ENCODE measurements at regions not wholly inside any gene's neighbourhood (a gene's known extent, or its start where the extent isn't known, plus 50 kb on each side); places are given as distances from the start of the nearest gene placed in this dataset.

DNA sequence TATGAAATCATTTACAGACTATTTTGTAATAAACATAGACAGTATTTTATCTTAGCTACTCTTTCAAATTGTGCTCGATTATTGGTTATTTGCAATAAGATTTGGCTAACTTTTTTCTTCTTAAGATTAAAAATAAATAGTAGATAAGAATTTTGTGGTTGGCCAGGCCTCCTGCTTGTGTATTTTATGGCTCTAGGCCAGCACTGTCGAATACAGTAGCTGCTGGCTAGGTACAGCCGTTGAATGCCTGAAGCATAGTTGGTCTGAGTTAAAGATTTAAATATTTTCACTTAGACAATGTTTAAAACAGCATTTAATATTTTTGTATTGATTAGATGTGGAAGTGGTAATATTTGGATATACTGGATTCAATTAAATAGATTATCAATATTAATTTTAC is 481.0 kb downstream of the SPRY1 start:
- H3K4me2 ChIP-seq (ENCODE audit: low read length) = no peak overlapping the region
- Mint-ChIP-seq H3K27me3 (ENCODE audit: low read depth, unreplicated experiment) (no peaks in the 10 kb centered on the region), H3K36me3 (ENCODE audit: low read depth, unreplicated experiment) (no peaks in the 10 kb centered on the region), H3K9me3 (ENCODE audit: unreplicated experiment) (no peaks in the 10 kb centered on the region), H3K4me1 (ENCODE audit: low read depth, unreplicated experiment) (peaks cover 3% of the 10 kb centered on the region), H3K4me3 (ENCODE audit: unreplicated experiment) (no peak overlapping the region), H3K27ac (ENCODE audit: unreplicated experiment) (no peak overlapping the region)
- H3K9ac ChIP-seq (ENCODE audit: low read length) = no peak overlapping the region
- no peaks in the 10 kb centered on the region for H3K4me1 ChIP-seq (ENCODE audit: insufficient read depth, low read length)
- no peaks in the 10 kb centered on the region for H3K27me3 ChIP-seq (ENCODE audit: insufficient read depth, low read length)
- no peaks in the 10 kb centered on the region for H4K20me1 ChIP-seq (ENCODE audit: insufficient read depth, low read length)
- no peak overlapping the region for H3K27ac ChIP-seq (ENCODE audit: low read depth, low read length)
- H3K9me3 ChIP-seq (ENCODE audit: insufficient read depth, low read depth, low read length) = no peaks in the 10 kb centered on the region
- no peak overlapping the region for H3K4me3 ChIP-seq (ENCODE audit: insufficient read depth, low read depth, low read length)
- peak; percentile 67 for DNase-seq (ENCODE audit: low read depth)
- no peak for FAIRE-seq
- H3K79me2 ChIP-seq (ENCODE audit: insufficient read depth, low read length) = no peaks in the 10 kb centered on the region
- TF ChIP-seq, protein P1, sequence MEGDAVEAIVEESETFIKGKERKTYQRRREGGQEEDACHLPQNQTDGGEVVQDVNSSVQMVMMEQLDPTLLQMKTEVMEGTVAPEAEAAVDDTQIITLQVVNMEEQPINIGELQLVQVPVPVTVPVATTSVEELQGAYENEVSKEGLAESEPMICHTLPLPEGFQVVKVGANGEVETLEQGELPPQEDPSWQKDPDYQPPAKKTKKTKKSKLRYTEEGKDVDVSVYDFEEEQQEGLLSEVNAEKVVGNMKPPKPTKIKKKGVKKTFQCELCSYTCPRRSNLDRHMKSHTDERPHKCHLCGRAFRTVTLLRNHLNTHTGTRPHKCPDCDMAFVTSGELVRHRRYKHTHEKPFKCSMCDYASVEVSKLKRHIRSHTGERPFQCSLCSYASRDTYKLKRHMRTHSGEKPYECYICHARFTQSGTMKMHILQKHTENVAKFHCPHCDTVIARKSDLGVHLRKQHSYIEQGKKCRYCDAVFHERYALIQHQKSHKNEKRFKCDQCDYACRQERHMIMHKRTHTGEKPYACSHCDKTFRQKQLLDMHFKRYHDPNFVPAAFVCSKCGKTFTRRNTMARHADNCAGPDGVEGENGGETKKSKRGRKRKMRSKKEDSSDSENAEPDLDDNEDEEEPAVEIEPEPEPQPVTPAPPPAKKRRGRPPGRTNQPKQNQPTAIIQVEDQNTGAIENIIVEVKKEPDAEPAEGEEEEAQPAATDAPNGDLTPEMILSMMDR (IDR thresholded peaks at IDR 0.05; ENCODE audit: insufficient read depth, low read depth, low read length) = no peak
- no peak for TF ChIP-seq EZH2 (IDR thresholded peaks at IDR 0.05; ENCODE audit: insufficient read depth, low read length)
- H3K36me3 ChIP-seq (ENCODE audit: insufficient read depth, low read length) = no peaks in the 10 kb centered on the region
- H2AFZ ChIP-seq (ENCODE audit: low read depth, low read length) = no peak overlapping the region

DNA sequence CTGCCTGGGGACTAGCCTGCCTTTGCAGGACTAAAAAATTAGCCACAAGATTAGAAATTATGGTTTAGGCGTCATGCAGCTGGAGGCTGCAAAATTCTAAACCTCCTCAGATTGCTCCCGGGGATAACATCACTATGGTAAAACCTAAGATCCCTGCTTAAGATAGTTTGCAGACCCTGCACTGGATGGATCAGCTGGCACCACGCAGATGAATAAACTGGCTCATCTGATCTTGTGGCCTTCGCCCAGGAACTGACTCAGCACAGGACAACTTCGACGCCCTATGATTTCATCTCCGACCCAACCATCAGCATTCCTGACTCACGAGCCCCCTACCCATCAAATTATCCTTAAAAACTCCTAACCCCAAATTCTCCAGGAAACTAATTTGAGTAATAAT is 482.4 kb downstream of the SPRY1 start:
- no peaks in the 10 kb centered on the region for H3K27me3 ChIP-seq (ENCODE audit: insufficient read depth, low read length)
- no peaks in the 10 kb centered on the region for H3K9me3 ChIP-seq (ENCODE audit: insufficient read depth, low read depth, low read length)
- H2AFZ ChIP-seq (ENCODE audit: low read depth, low read length) = no peak overlapping the region
- Mint-ChIP-seq H3K4me1 (ENCODE audit: low read depth, unreplicated experiment) (peaks cover 3% of the 10 kb centered on the region), H3K27me3 (ENCODE audit: low read depth, unreplicated experiment) (no peaks in the 10 kb centered on the region), H3K36me3 (ENCODE audit: low read depth, unreplicated experiment) (no peaks in the 10 kb centered on the region), H3K4me3 (ENCODE audit: unreplicated experiment) (no peak overlapping the region), H3K27ac (ENCODE audit: unreplicated experiment) (no peak overlapping the region), H3K9me3 (ENCODE audit: unreplicated experiment) (no peaks in the 10 kb centered on the region)
- TF ChIP-seq EZH2 (IDR thresholded peaks at IDR 0.05; ENCODE audit: insufficient read depth, low read length) = no peak
- TF ChIP-seq, protein P1 (IDR thresholded peaks at IDR 0.05; ENCODE audit: insufficient read depth, low read depth, low read length) = no peak
- no peak for DNase-seq (ENCODE audit: low read depth)
- no peak overlapping the region for H3K9ac ChIP-seq (ENCODE audit: low read length)
- no peak for FAIRE-seq
- H3K79me2 ChIP-seq (ENCODE audit: insufficient read depth, low read length) = no peaks in the 10 kb centered on the region
- H4K20me1 ChIP-seq (ENCODE audit: insufficient read depth, low read length) = no peaks in the 10 kb centered on the region
- H3K36me3 ChIP-seq (ENCODE audit: insufficient read depth, low read length) = no peaks in the 10 kb centered on the region
- no peaks in the 10 kb centered on the region for H3K4me1 ChIP-seq (ENCODE audit: insufficient read depth, low read length)
- H3K4me3 ChIP-seq (ENCODE audit: insufficient read depth, low read depth, low read length) = no peak overlapping the region
- H3K27ac ChIP-seq (ENCODE audit: low read depth, low read length) = no peak overlapping the region
- no peak overlapping the region for H3K4me2 ChIP-seq (ENCODE audit: low read length)

DNA sequence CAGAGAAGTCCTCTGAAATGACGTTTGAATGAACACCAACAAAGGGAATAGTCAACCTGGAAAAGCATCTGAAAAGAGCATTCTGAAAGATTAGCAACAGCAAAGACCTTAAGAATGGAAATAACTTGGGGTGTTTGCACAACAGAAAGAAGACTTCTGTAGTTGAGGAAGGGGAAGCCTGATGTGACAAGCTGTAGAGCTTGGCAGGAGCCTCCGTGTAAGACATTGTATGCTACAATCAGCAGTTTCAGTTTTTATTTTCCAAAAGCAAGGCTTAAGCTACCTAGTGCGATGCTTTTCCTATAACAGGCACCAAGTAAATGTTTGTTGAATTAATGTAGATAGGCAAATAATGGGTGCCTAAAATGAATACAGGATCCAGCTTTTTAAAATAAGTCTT is 484.0 kb downstream of the SPRY1 start:
- H4K20me1 ChIP-seq (ENCODE audit: insufficient read depth, low read length) = no peaks in the 10 kb centered on the region
- no peak overlapping the region for H3K4me3 ChIP-seq (ENCODE audit: insufficient read depth, low read depth, low read length)
- peaks cover 3% of the 10 kb centered on the region for H3K4me1 Mint-ChIP-seq (ENCODE audit: low read depth, unreplicated experiment)
- no peaks in the 10 kb centered on the region for H3K79me2 ChIP-seq (ENCODE audit: insufficient read depth, low read length)
- no peak overlapping the region for H3K27ac Mint-ChIP-seq (ENCODE audit: unreplicated experiment)
- DNase-seq (ENCODE audit: low read depth) (no peak), FAIRE-seq (no peak)
- H3K9me3 ChIP-seq (ENCODE audit: insufficient read depth, low read depth, low read length) = peaks cover 4% of the 10 kb centered on the region
- no peak overlapping the region for H3K4me2 ChIP-seq (ENCODE audit: low read length)
- H3K36me3 ChIP-seq (ENCODE audit: insufficient read depth, low read length) = no peaks in the 10 kb centered on the region
- no peaks in the 10 kb centered on the region for H3K27me3 ChIP-seq (ENCODE audit: insufficient read depth, low read length)
- H3K4me1 ChIP-seq (ENCODE audit: insufficient read depth, low read length) = no peaks in the 10 kb centered on the region
- no peak overlapping the region for H3K4me3 Mint-ChIP-seq (ENCODE audit: unreplicated experiment)
- H3K36me3 Mint-ChIP-seq (ENCODE audit: low read depth, unreplicated experiment) = no peaks in the 10 kb centered on the region
- no peak overlapping the region for H2AFZ ChIP-seq (ENCODE audit: low read depth, low read length)
- no peak overlapping the region for H3K27ac ChIP-seq (ENCODE audit: low read depth, low read length)
- H3K9ac ChIP-seq (ENCODE audit: low read length) = no peak overlapping the region
- H3K9me3 Mint-ChIP-seq (ENCODE audit: unreplicated experiment) = peaks cover 4% of the 10 kb centered on the region
- no peak for TF ChIP-seq EZH2 (IDR thresholded peaks at IDR 0.05; ENCODE audit: insufficient read depth, low read length)
- TF ChIP-seq, protein P1 (IDR thresholded peaks at IDR 0.05; ENCODE audit: insufficient read depth, low read depth, low read length) = no peak
- H3K27me3 Mint-ChIP-seq (ENCODE audit: low read depth, unreplicated experiment) = no peaks in the 10 kb centered on the region
